ENCODE measurements at regions not wholly inside any gene's neighbourhood (a gene's known extent, or its start where the extent isn't known, plus 50 kb on each side); places are given as distances from the start of the nearest gene placed in this dataset.

GRCh38 chr7:96921231-96921630 lies 84.1 kb upstream of the DLX6 start:
- DNase-seq (ENCODE audit: low read depth, low spot score) (no peak), ATAC-seq (no peak), FAIRE-seq (no peak)
- Histone ChIP-seq H3K9ac (ENCODE audit: control insufficient read depth, insufficient read depth, low read length) (no peak overlapping the region), H3K27ac (ENCODE audit: control insufficient read depth, insufficient read depth) (no peak overlapping the region), H3K4me1 (ENCODE audit: control insufficient read depth, insufficient read depth, low read length) (no peaks in the 10 kb centered on the region), H2AFZ (ENCODE audit: control insufficient read depth, low read depth, low read length) (no peak overlapping the region), H3K9me3 (replicated peaks; ENCODE audit: control insufficient read depth, insufficient read depth, low read length) (no peaks in the 10 kb centered on the region), H3K4me2 (ENCODE audit: control insufficient read depth, insufficient read depth) (no peak overlapping the region), H3K79me2 (ENCODE audit: control insufficient read depth, insufficient read depth, low read length) (no peaks in the 10 kb centered on the region), H3K4me3 (no peak overlapping the region), H4K20me1 (ENCODE audit: control insufficient read depth, insufficient read depth) (no peaks in the 10 kb centered on the region), H3K27me3 (replicated peaks in 1 of 2; ENCODE audit: control insufficient read depth in 2 of 2, insufficient read depth in 2 of 2, low read length in 1 of 2) (no peaks in the 10 kb centered on the region), H3K36me3 (ENCODE audit: control insufficient read depth in 2 of 2, insufficient read depth in 2 of 2, low read length in 1 of 2) (no peaks in the 10 kb centered on the region)
- POLR2A ChIA-PET = no interaction called here
- RAD21 ChIA-PET (ENCODE audit: unreplicated experiment) = no interaction called here
- SMC1A ChIA-PET (ENCODE audit: uncharacterized antibody, unreplicated experiment) = no interaction called here
- intact Hi-C loops (cut with micrococcal nuclease; ENCODE audit: unreplicated experiment) = no loop called here
- CTCF ChIA-PET = no interaction called here
- BruUV-seq (replicated peaks) = no TSS peak
- in situ Hi-C loops (cut with MboI) = no loop called here
- 18% methylated on average over 5 of the region's 5 CpGs for WGBS (ENCODE audit: insufficient coverage, insufficient replicate concordance, low lambda C conversion rate, missing lambda C conversion rate)
- no peak for TF ChIP-seq SUZ12 (IDR thresholded peaks at IDR 0.05; ENCODE audit: unreplicated experiment)
- TF ChIP-seq SMARCA5 (IDR thresholded peaks at IDR 0.05) = no peak
- no peak for TF ChIP-seq RAD21 (IDR thresholded peaks at IDR 0.05; ENCODE audit: insufficient read depth, low read depth, low read length)
- no peak for TF ChIP-seq E4F1 (IDR thresholded peaks at IDR 0.05; ENCODE audit: borderline replicate concordance, partially characterized antibody)
- TF ChIP-seq RELB (IDR thresholded peaks at IDR 0.05; ENCODE audit: low read depth) = no peak
- no peak for TF ChIP-seq HCFC1 (IDR thresholded peaks at IDR 0.05; ENCODE audit: low read length)
- no peak for TF ChIP-seq IRF5 (IDR thresholded peaks at IDR 0.05; ENCODE audit: borderline replicate concordance)
- no peak for TF ChIP-seq TCF3 (IDR thresholded peaks at IDR 0.05; ENCODE audit: borderline replicate concordance, insufficient read depth, low read depth, low read length)
- no peak for TF ChIP-seq YBX1 (IDR thresholded peaks at IDR 0.05)
- TF ChIP-seq CTCF (IDR thresholded peaks at IDR 0.05 in 2 of 3, conservative IDR thresholded peaks at IDR 0.05 in 1 of 3; ENCODE audit: control insufficient read depth in 2 of 3, extremely low read depth in 1 of 3, insufficient read depth in 1 of 3, low read depth in 3 of 3, low read length in 3 of 3) = no peak
- no peak for TF ChIP-seq USF2 (IDR thresholded peaks at IDR 0.05; ENCODE audit: borderline replicate concordance, low read depth, low read length)
- TF ChIP-seq ZBTB4 (CRISPR knock-in tag; IDR thresholded peaks at IDR 0.05) = no peak

All from GM12878 (cell line).